B cell (primary cell): ENCODE measurements at regions not wholly inside any gene's neighbourhood (a gene's known extent, or its start where the extent isn't known, plus 50 kb on each side); places are given as distances from the start of the nearest gene placed in this dataset.

ENCODE experiments used
- ATAC-seq: fragments of 200-7000 bp; cut with Tn5 transposase; one replicate; pipeline ENCODE4 v1.10.0; 2021; ENCODE audit warnings: low read depth, mild to moderate bottlenecking, moderate number of reproducible peaks, moderate library complexity
- CTCF ChIA-PET: fragments of 350-600 bp; sonication (Branson Sonifier 250); formaldehyde crosslinking; loops from one replicate; lab custom pipeline; 2021; ENCODE audit warnings: antibody characterized with exemption, inconsistent platforms; lab: Charles Lee
- POLR2A ChIA-PET: fragments of 350-600 bp; sonication (Branson Sonifier 250); formaldehyde crosslinking; loops from one replicate; lab custom pipeline; 2021; ENCODE audit warnings: antibody characterized with exemption; lab: Charles Lee
- DNase-seq: peaks from one replicate; pipeline ENCODE4 v3.0.0; 2013
- H2AFZ ChIP-seq: 2 replicates; pipeline ENCODE4 v1.6.1; 2012; ENCODE audit warnings: mild to moderate bottlenecking, low read depth, low read length; ENCODE audit not compliant: insufficient read depth, poor library complexity, severe bottlenecking
- H3K27ac ChIP-seq, 2 donors: 1 replicate in 1 of 2; 2 replicates in 1 of 2; pipeline ENCODE4 v1.5.1; 2012 to 2013; ENCODE audit warnings: low read length in 2 of 2, mild to moderate bottlenecking in 2 of 2, moderate library complexity in 1 of 2
- H3K27me3 ChIP-seq, 4 experiments: fragments of 200-600 bp in 1 of 4; sonication (generic) in 1 of 4; replicated peaks in 1 of 4; 1 replicate in 2 of 4; 2 replicates in 2 of 4; pipeline versions ENCODE4 v1.6.1 to v1.7.0; 2013 to 2016; ENCODE audit warnings: low read length in 3 of 4, mild to moderate bottlenecking in 2 of 4, mixed read lengths in 1 of 4, moderate library complexity in 1 of 4; ENCODE audit not compliant: insufficient read depth in 4 of 4, control insufficient read depth in 3 of 4; ENCODE audit errors: control extremely low read depth in 1 of 4
- H3K36me3 ChIP-seq, 2 experiments: replicated peaks in 1 of 2; 1 replicate in 1 of 2; 2 replicates in 1 of 2; pipeline versions ENCODE4 v1.6.1 to v1.7.1; 2013; ENCODE audit warnings: low read length in 1 of 2; ENCODE audit not compliant: insufficient read depth in 2 of 2, control insufficient read depth in 1 of 2; ENCODE audit errors: control extremely low read depth in 1 of 2, extremely low read depth in 1 of 2
- H3K4me1 ChIP-seq, 2 donors: fragments of 200-600 bp in 1 of 2; sonication (generic) in 1 of 2; 1 replicate in 1 of 2; 2 replicates in 1 of 2; pipeline versions ENCODE4 v1.5.1 to v1.6.1; 2013 to 2017; ENCODE audit warnings: low read length in 2 of 2; ENCODE audit not compliant: control insufficient read depth in 2 of 2, insufficient read depth in 2 of 2
- H3K4me2 ChIP-seq: replicated peaks from 2 replicates; pipeline ENCODE3; 2012; ENCODE audit warnings: mild to moderate bottlenecking, low read depth, low read length; ENCODE audit not compliant: poor library complexity, severe bottlenecking
- H3K4me3 ChIP-seq, 5 experiments: fragments of 200-600 bp in 1 of 5; sonication (generic) in 1 of 5; 1 replicate in 3 of 5; 2 replicates in 2 of 5; pipeline versions ENCODE4 v1.5.1 to v1.7.0; 2011 to 2016; ENCODE audit warnings: low read length in 4 of 5, mild to moderate bottlenecking in 4 of 5, low read depth in 2 of 5, control low read depth in 1 of 5, moderate library complexity in 1 of 5; ENCODE audit not compliant: insufficient read depth in 1 of 5; ENCODE audit errors: control extremely low read depth in 1 of 5, extremely low read depth in 1 of 5
- H3K79me2 ChIP-seq: fragments of 200-600 bp; sonication (generic); one replicate; pipeline ENCODE4 v1.6.0; 2016; ENCODE audit warnings: low read length; ENCODE audit not compliant: control insufficient read depth, insufficient read depth
- H3K9ac ChIP-seq: fragments of 200-600 bp; sonication (generic); 2 replicates; pipeline ENCODE4 v1.6.1; 2017; ENCODE audit warnings: mild to moderate bottlenecking, low read length, moderate library complexity
- H3K9me3 ChIP-seq, 3 donors: one replicate each; pipeline versions ENCODE4 v1.6.1 to v1.7.1; 2013; ENCODE audit warnings: low read length in 2 of 3; ENCODE audit not compliant: control insufficient read depth in 2 of 3, insufficient read depth in 1 of 3; ENCODE audit errors: control extremely low read depth in 1 of 3
- H4K20me1 ChIP-seq: 2 replicates; pipeline ENCODE4 v1.6.0; 2012; ENCODE audit warnings: mild to moderate bottlenecking, low read length; ENCODE audit not compliant: insufficient read depth, control insufficient read depth, poor library complexity, severe bottlenecking
- H3K27ac Mint-ChIP-seq: one replicate; pipeline ENCODE4 v1.8.0; 2021; ENCODE audit warnings: mixed read lengths
- H3K27me3 Mint-ChIP-seq: one replicate; pipeline ENCODE4 v1.8.0; 2021; ENCODE audit warnings: mixed read lengths
- H3K4me1 Mint-ChIP-seq: one replicate; pipeline ENCODE4 v1.8.0; 2021; ENCODE audit warnings: mixed read lengths
- H3K4me3 Mint-ChIP-seq: one replicate; pipeline ENCODE4 v1.8.0; 2021; ENCODE audit warnings: mixed read lengths
- H3K9me3 Mint-ChIP-seq: one replicate; pipeline ENCODE4 v1.8.0; 2022; ENCODE audit warnings: mixed read lengths; ENCODE audit not compliant: insufficient read depth
- EZH2 ChIP-seq: IDR thresholded peaks from 2 replicates; pipeline ENCODE4 v1.6.1; 2012; ENCODE audit warnings: borderline replicate concordance, low read depth, mild to moderate bottlenecking, moderate library complexity, low read length; ENCODE audit not compliant: insufficient read depth, poor library complexity, severe bottlenecking
- WGBS: methylation state at CpG from one replicate; pipeline ENCODE4 v1.1.5; 2013; ENCODE audit warnings: missing lambda C conversion rate; ENCODE audit not compliant: insufficient coverage; 5-methylcytosine and 5-hydroxymethylcytosine counted together
- intact Hi-C: fragments of 100-400 bp; cut with micrococcal nuclease; formaldehyde crosslinking; loops from one replicate; pipeline ENCODE4 v1.10.0; 2022
- TF ChIP-seq, protein P1 (sequence below): fragments of 200-600 bp; IDR thresholded peaks from one replicate; pipeline ENCODE4 v1.8.0; 2022; ENCODE audit warnings: antibody characterized with exemption, mild to moderate bottlenecking

DNA sequence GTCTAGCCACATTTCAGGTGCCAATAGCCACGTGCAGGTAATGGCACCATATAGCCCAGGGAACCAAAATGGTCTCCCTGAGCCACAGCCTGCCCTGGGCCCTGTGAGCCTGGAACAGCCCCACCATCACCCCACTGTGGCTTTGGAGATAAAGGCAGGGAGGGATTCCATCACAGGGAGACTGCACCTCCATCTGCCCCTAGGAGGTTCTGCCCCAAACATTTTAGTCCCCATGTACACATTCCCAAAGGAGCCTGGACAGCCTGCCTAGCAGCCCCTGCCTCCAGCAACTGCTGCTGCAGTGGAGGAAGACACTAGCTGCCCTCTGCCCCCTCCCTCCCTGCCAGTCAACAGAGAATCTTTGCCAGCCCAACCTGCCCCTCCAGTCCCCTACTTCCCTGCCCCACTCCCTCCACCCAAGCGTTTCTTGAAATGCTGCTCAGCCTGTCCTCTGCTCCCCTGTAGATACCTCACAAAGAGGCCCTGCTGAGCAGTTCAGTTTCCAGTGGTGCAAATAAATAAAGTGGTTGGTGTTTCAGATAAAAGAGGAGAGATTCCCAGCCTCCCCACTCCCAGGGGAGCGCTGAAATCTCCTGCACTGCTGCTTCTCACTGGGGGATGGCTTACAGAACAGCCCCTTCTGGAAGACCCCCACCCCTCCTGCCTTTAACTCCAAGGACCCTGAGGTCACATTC, 921.8 kb downstream of the UQCRFS1 start:
- no peaks in the 10 kb centered on the region for H3K36me3 ChIP-seq
- no peak overlapping the region for H3K27ac ChIP-seq
- no peak overlapping the region for H3K27ac Mint-ChIP-seq
- ChIA-PET POLR2A (no interaction called here), CTCF (no interaction called here)
- H3K9me3 Mint-ChIP-seq: peaks cover 17% of the 10 kb centered on the region
- TF ChIP-seq EZH2: no peak
- TF ChIP-seq, protein P1, sequence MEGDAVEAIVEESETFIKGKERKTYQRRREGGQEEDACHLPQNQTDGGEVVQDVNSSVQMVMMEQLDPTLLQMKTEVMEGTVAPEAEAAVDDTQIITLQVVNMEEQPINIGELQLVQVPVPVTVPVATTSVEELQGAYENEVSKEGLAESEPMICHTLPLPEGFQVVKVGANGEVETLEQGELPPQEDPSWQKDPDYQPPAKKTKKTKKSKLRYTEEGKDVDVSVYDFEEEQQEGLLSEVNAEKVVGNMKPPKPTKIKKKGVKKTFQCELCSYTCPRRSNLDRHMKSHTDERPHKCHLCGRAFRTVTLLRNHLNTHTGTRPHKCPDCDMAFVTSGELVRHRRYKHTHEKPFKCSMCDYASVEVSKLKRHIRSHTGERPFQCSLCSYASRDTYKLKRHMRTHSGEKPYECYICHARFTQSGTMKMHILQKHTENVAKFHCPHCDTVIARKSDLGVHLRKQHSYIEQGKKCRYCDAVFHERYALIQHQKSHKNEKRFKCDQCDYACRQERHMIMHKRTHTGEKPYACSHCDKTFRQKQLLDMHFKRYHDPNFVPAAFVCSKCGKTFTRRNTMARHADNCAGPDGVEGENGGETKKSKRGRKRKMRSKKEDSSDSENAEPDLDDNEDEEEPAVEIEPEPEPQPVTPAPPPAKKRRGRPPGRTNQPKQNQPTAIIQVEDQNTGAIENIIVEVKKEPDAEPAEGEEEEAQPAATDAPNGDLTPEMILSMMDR: no peak
- H3K27me3 Mint-ChIP-seq: no peaks in the 10 kb centered on the region
- DNase-seq (no peak), ATAC-seq (no peak)
- H4K20me1 ChIP-seq: no peaks in the 10 kb centered on the region
- no peak overlapping the region for H3K4me3 ChIP-seq
- no peaks in the 10 kb centered on the region for H3K4me1 ChIP-seq
- H3K79me2 ChIP-seq: no peaks in the 10 kb centered on the region
- H3K9ac ChIP-seq: no peak overlapping the region
- H2AFZ ChIP-seq: no peak overlapping the region
- no peaks in the 10 kb centered on the region for H3K27me3 ChIP-seq
- intact Hi-C loops: no loop called here
- no peak overlapping the region for H3K4me2 ChIP-seq
- H3K9me3 ChIP-seq: peaks cover 0 to 14% (median 0%) of the 10 kb centered on the region in 3 donors
- H3K4me1 Mint-ChIP-seq: no peaks in the 10 kb centered on the region
- 58% methylated on average over 2 of the region's 3 CpGs for WGBS
- H3K4me3 Mint-ChIP-seq: no peak overlapping the region

DNA sequence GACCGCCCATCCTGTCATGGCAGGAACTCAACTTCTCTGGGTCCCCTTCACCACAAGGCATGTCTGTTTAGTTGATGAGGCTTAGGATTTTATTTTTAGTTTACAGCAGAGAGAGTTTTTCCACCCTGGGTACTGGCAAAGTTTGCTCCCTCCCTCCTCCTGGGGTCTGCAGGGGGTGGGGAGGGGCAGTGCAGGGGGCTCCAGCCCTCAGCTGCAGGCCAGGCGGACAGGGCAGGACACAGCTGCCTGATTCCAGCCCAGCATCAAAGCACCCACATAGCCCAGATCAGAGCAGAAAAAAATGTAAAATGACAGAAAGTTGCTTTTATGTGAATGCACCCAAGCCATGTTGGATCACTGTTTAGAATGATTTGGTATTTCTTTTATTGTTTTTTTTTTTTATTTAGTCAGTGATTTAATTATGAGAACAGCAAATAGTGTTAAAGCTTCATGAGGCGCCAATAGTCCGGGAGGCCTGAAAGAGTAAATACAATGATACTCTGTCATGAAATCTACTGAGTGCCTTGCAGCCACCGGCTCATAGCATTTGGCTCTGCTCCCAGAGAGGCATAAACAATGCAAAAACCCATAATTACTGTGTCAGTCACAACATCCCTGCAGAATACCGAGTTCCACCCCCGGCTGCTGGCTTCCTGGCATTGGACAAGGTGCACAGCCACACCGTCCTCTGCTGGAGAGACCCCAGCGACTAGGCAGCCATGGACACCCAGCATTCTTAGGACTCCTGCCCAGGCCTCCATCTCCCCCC, 923.5 kb downstream of the UQCRFS1 start:
- H3K4me2 ChIP-seq: no peak overlapping the region
- Mint-ChIP-seq H3K9me3 (peaks cover 21% of the 10 kb centered on the region), H3K4me1 (no peaks in the 10 kb centered on the region), H3K27me3 (no peaks in the 10 kb centered on the region), H3K4me3 (no peak overlapping the region), H3K27ac (no peak overlapping the region)
- H3K4me3 ChIP-seq: no peak overlapping the region
- no peak for ATAC-seq
- H4K20me1 ChIP-seq: no peaks in the 10 kb centered on the region
- H3K79me2 ChIP-seq: no peaks in the 10 kb centered on the region
- ChIA-PET CTCF (no interaction called here), POLR2A (no interaction called here)
- H3K27me3 ChIP-seq: no peaks in the 10 kb centered on the region
- H3K27ac ChIP-seq: no peak overlapping the region
- DNase-seq: no peak
- H3K36me3 ChIP-seq: no peaks in the 10 kb centered on the region
- no peak overlapping the region for H3K9ac ChIP-seq
- intact Hi-C loops: no loop called here
- H2AFZ ChIP-seq: no peak overlapping the region
- H3K9me3 ChIP-seq: peaks cover 0 to 14% (median 0%) of the 10 kb centered on the region in 3 donors
- WGBS: 52% methylated on average over 7 of the region's 9 CpGs
- H3K4me1 ChIP-seq: no peaks in the 10 kb centered on the region
- no peak for TF ChIP-seq EZH2
- TF ChIP-seq, protein P1: no peak
